Esophagus muscularis mucosa (tissue), 4 donors: ENCODE measurements at regions not wholly inside any gene's neighbourhood (a gene's known extent, or its start where the extent isn't known, plus 50 kb on each side); places are given as distances from the start of the nearest gene placed in this dataset.

Experiments used
- CTCF ChIP-seq, 3 experiments: fragments of 200-600 bp in 2 of 3; fragments of 450-650 bp in 1 of 3; sonication (generic) in 2 of 3; IDR thresholded peaks; one replicate each; pipeline ENCODE4 v1.5.1; 2017 to 2019; ENCODE audit warnings: antibody characterized with exemption in 3 of 3, mild to moderate bottlenecking in 2 of 3, moderate library complexity in 1 of 3
- EP300 ChIP-seq: sonication (generic); formaldehyde crosslinking; IDR thresholded peaks from one replicate; pipeline ENCODE4 v1.6.1; 2017; ENCODE audit warnings: antibody characterized with exemption
- POLR2AphosphoS5 ChIP-seq, 2 donors: sonication (generic); formaldehyde crosslinking; IDR thresholded peaks; one replicate each; pipeline ENCODE4 v1.6.1; 2017; ENCODE audit warnings: antibody characterized with exemption in 2 of 2

GRCh38 chr2:128778843-128779242, 460.2 kb upstream of the HS6ST1 start:
- TF ChIP-seq POLR2AphosphoS5 (IDR thresholded peaks at IDR 0.05) (no peak), CTCF (IDR thresholded peaks at IDR 0.05) (no peak), EP300 (no peak)
